Hepatic stellate cell (primary cell): ENCODE measurements at regions not wholly inside any gene's neighbourhood (a gene's known extent, or its start where the extent isn't known, plus 50 kb on each side); places are given as distances from the start of the nearest gene placed in this dataset.

ENCODE experiments used
- DNase-seq: peaks from one replicate; pipeline ENCODE4 v3.0.0; 2011; ENCODE audit warnings: low spot score

DNA sequence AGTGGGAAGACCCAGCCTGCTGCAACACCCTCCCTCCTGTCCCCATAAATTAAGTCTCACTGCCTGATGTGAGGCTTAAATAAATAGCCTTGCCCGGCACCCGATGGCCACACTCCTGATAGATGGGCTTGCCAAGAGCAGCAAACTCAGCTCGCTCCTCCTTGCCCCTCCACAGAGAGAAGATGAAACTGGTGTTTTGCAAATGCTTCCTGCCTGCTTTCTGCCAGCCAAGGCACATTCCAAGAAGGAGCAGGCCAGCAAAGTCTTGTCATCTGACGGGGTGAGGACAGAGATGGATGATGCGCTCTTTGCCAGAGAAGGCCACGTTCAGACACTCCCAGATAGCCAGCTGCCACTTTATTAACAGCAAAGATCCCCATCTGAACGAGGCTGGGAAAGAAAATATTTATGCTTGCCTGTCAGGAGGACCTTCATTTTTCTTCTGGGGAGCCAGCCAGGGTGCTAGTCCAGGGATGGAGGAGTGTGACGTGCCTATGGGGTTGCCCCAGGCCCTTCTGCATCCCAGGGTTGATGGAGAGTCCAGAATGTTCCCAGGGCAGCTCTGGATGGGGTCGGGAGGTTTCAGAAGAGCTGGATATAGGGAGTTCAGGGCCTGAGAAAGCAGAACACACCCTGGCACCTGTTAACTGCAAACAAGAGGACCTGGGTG is 265.4 kb downstream of the FOXD2 start:
- no peak for DNase-seq

GRCh38 chr1:47703981-47704596 is 266.2 kb downstream of the FOXD2 start:
- peak; percentile 36 for DNase-seq

- DNase-seq = no peak
Measured at GRCh38 chr1:47705517-47706130, 267.8 kb downstream of the FOXD2 start.

GRCh38 chr1:47707503-47707902 is 269.7 kb downstream of the FOXD2 start:
- DNase-seq = no peak

GRCh38 chr1:47708019-47708535 is 270.2 kb downstream of the FOXD2 start:
- DNase-seq = no peak

GRCh38 chr1:47708658-47709018 is 270.8 kb downstream of the FOXD2 start:
- no peak for DNase-seq

GRCh38 chr1:47709019-47709871 is 271.4 kb downstream of the FOXD2 start:
- DNase-seq = peak; percentile 44

GRCh38 chr1:47709872-47710231 is 272.0 kb downstream of the FOXD2 start:
- DNase-seq = no peak

DNA sequence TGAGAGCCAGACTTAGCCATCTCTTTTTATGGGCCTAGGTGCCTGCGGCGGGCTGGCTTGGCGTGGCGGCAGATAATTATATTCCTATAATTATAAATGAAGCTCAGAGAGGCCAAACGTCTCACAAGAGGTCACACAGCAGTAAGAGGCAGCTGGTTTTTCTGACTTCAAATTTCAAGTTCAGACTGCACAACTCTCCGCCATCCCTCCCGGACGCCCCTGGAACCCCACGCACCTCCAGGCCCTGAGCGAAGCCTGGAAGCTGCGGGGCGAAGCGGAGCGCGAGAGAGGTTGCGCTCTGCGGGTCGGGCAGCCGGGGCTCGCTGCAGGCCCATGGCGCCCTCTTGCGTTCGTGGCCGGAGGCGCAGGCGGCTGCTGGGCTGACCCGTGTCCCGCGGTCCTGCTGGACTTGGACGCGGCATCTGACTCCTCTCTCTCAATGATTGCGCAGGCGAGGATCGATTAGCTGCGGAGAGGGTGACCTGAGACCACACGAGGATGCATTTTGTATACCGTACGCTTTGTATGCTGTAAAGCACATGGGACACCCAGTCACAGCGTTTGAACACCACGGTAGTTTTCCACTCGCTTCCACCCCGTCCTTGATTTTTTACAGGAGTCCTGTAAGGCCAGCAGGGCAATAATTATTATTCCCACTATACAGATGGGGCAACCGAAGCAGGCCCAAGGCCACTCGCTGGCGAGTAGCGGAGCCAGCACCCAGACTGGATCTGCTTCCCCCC is 272.7 kb downstream of the FOXD2 start:
- peak; percentile 95 for DNase-seq
